D721Med (cell line): ENCODE measurements at regions not wholly inside any gene's neighbourhood (a gene's known extent, or its start where the extent isn't known, plus 50 kb on each side); places are given as distances from the start of the nearest gene placed in this dataset.

Experiments used
- DNase-seq: peaks from one replicate; pipeline ENCODE4 v3.0.0; 2011; ENCODE audit warnings: low spot score; ENCODE audit not compliant: insufficient read length
- FAIRE-seq: peaks from 2 replicates; lab custom pipeline; 2011; peaks lifted over from hg19 to GRCh38; lab: Jason Lieb, UNC
- CTCF ChIP-seq: IDR thresholded peaks from 2 replicates; pipeline ENCODE4 v1.5.1; 2012; ENCODE audit warnings: mild to moderate bottlenecking, control low read depth; ENCODE audit not compliant: insufficient read depth; ENCODE audit errors: missing control alignments

GRCh38 chr9:129419382-129419899, 201.5 kb downstream of the C9orf50 start:
- DNase-seq = no peak
- TF ChIP-seq CTCF = no peak
- no peak for FAIRE-seq

- DNase-seq (no peak), FAIRE-seq (no peak)
- TF ChIP-seq CTCF = no peak
These were observed 202.4 kb downstream of the C9orf50 start for GRCh38 chr9:129418451-129418850.

- no peak for FAIRE-seq
- no peak for TF ChIP-seq CTCF
- DNase-seq = no peak
These were observed 203.9 kb downstream of the C9orf50 start for GRCh38 chr9:129416821-129417539.

- TF ChIP-seq CTCF = no peak
- peak; percentile 79 for DNase-seq
- FAIRE-seq = no peak
These were observed 204.8 kb downstream of the C9orf50 start for GRCh38 chr9:129415942-129416651.

- FAIRE-seq = no peak
- TF ChIP-seq CTCF = no peak
- no peak for DNase-seq
These were observed 205.6 kb downstream of the C9orf50 start for GRCh38 chr9:129414993-129415941.

GRCh38 chr9:129414377-129414992, 206.4 kb downstream of the C9orf50 start:
- DNase-seq (no peak), FAIRE-seq (no peak)
- TF ChIP-seq CTCF = no peak
